Liver (tissue), 8 donors: ENCODE measurements at regions not wholly inside any gene's neighbourhood (a gene's known extent, or its start where the extent isn't known, plus 50 kb on each side); places are given as distances from the start of the nearest gene placed in this dataset.
"Not testable (repeated sequence)": the region's sequence is repeated elsewhere in the genome, so short reads cannot be mapped to it uniquely, and the experiment has no call there.

Source experiments
- DNase-seq: peaks from one replicate; pipeline ENCODE4 v3.0.0-alpha.2; 2017; ENCODE audit warnings: low spot score
- H3K27ac ChIP-seq, 2 donors: one replicate each; pipeline ENCODE4 v1.7.0; 2013; ENCODE audit warnings: inconsistent platforms in 2 of 2, low read length in 2 of 2, control low read depth in 1 of 2, low read depth in 1 of 2, mild to moderate bottlenecking in 1 of 2
- H3K27me3 ChIP-seq, 4 donors: one replicate each; pipeline versions ENCODE4 v1.6.1 to v1.7.0; 2013; ENCODE audit warnings: low read length in 3 of 4, inconsistent platforms in 1 of 4, mild to moderate bottlenecking in 1 of 4, moderate library complexity in 1 of 4; ENCODE audit not compliant: control insufficient read depth in 4 of 4, insufficient read depth in 4 of 4
- H3K36me3 ChIP-seq, 4 donors: one replicate each; pipeline versions ENCODE4 v1.6.1 to v1.7.0; 2013; ENCODE audit warnings: low read length in 3 of 4, mild to moderate bottlenecking in 3 of 4, low read depth in 1 of 4, moderate library complexity in 1 of 4; ENCODE audit not compliant: control insufficient read depth in 4 of 4, insufficient read depth in 3 of 4
- H3K4me1 ChIP-seq, 4 donors: one replicate each; pipeline versions ENCODE4 v1.6.1 to v1.7.0; 2013; ENCODE audit warnings: low read length in 3 of 4, mild to moderate bottlenecking in 3 of 4, moderate library complexity in 1 of 4; ENCODE audit not compliant: control insufficient read depth in 4 of 4, insufficient read depth in 4 of 4
- H3K4me3 ChIP-seq, 3 donors: one replicate each; pipeline versions ENCODE4 v1.6.1 to v1.7.0; 2013; ENCODE audit warnings: low read length in 3 of 3, control low read depth in 1 of 3, low read depth in 1 of 3, mild to moderate bottlenecking in 1 of 3
- H3K9ac ChIP-seq, 2 donors: one replicate each; pipeline ENCODE4 v1.7.0; 2013; ENCODE audit warnings: low read length in 2 of 2, mild to moderate bottlenecking in 2 of 2, moderate library complexity in 2 of 2, control low read depth in 1 of 2, low read depth in 1 of 2
- H3K9me3 ChIP-seq, 4 donors: one replicate each; pipeline versions ENCODE4 v1.6.1 to v1.7.0; 2013; ENCODE audit warnings: low read length in 3 of 4; ENCODE audit not compliant: control insufficient read depth in 4 of 4
- ATF3 ChIP-seq: IDR thresholded peaks from 2 replicates; pipeline ENCODE4 v1.6.1; 2016; ENCODE audit warnings: antibody characterized with exemption
- CTCF ChIP-seq: fragments of 150-350 bp; IDR thresholded peaks from 2 replicates; pipeline ENCODE4 v1.5.1; 2017; ENCODE audit warnings: improper control_type of control experiment, low read depth, low read length; ENCODE audit not compliant: missing input control
- EGR1 ChIP-seq, 2 donors: IDR thresholded peaks; 2 replicates each; pipeline ENCODE4 v1.6.1; 2016 to 2018; ENCODE audit warnings: antibody characterized with exemption in 2 of 2, low read depth in 2 of 2
- FOXA1 ChIP-seq: IDR thresholded peaks from 2 replicates; pipeline ENCODE4 v1.6.1; 2016; ENCODE audit warnings: antibody characterized with exemption
- FOXA2 ChIP-seq: IDR thresholded peaks from 2 replicates; pipeline ENCODE4 v1.6.1; 2016; ENCODE audit warnings: antibody characterized with exemption
- GABPA ChIP-seq, 2 donors: IDR thresholded peaks in 1 of 2; conservative IDR thresholded peaks in 1 of 2; 2 replicates each; pipeline ENCODE4 v1.6.1; 2016; ENCODE audit warnings: antibody characterized with exemption in 2 of 2, mild to moderate bottlenecking in 1 of 2, moderate library complexity in 1 of 2
- HNF4A ChIP-seq, 2 donors: conservative IDR thresholded peaks; 2 replicates each; pipeline ENCODE4 v1.6.1; 2016; ENCODE audit warnings: antibody characterized with exemption in 2 of 2, mild to moderate bottlenecking in 2 of 2
- JUND ChIP-seq, 2 donors: IDR thresholded peaks; 2 replicates each; pipeline ENCODE4 v1.6.1; 2016; ENCODE audit warnings: antibody characterized with exemption in 2 of 2
- MAX ChIP-seq: IDR thresholded peaks from 2 replicates; pipeline ENCODE4 v1.6.1; 2016; ENCODE audit warnings: antibody characterized with exemption
- NR2F2 ChIP-seq: IDR thresholded peaks from 2 replicates; pipeline ENCODE4 v1.6.1; 2016; ENCODE audit warnings: antibody characterized with exemption
- RAD21 ChIP-seq, 2 donors: IDR thresholded peaks; 2 replicates each; pipeline ENCODE4 v1.6.1; 2016; ENCODE audit warnings: antibody characterized with exemption in 2 of 2, mild to moderate bottlenecking in 2 of 2
- REST ChIP-seq: IDR thresholded peaks from 2 replicates; pipeline ENCODE4 v1.6.1; 2016; ENCODE audit warnings: antibody characterized with exemption, mild to moderate bottlenecking
- RXRA ChIP-seq, 2 donors: IDR thresholded peaks; 2 replicates each; pipeline ENCODE4 v1.6.1; 2017 to 2018; ENCODE audit warnings: antibody characterized with exemption in 2 of 2, mild to moderate bottlenecking in 1 of 2
- SP1 ChIP-seq: IDR thresholded peaks from 2 replicates; pipeline ENCODE4 v1.6.1; 2018; ENCODE audit warnings: antibody characterized with exemption, mild to moderate bottlenecking
- TAF1 ChIP-seq: conservative IDR thresholded peaks from 2 replicates; pipeline ENCODE4 v1.6.1; 2016; ENCODE audit warnings: antibody characterized with exemption, mild to moderate bottlenecking
- YY1 ChIP-seq: IDR thresholded peaks from 2 replicates; pipeline ENCODE4 v1.6.1; 2016; ENCODE audit warnings: antibody characterized with exemption, mild to moderate bottlenecking
- ZBTB33 ChIP-seq: IDR thresholded peaks from 2 replicates; pipeline ENCODE4 v1.6.1; 2016; ENCODE audit warnings: antibody characterized with exemption
- WGBS: extraction: QIAGEN DNeasy Blood & Tissue Kit; methylation state at CpG from one replicate; pipeline ENCODE4 v1.1.7; 2013; 5-methylcytosine and 5-hydroxymethylcytosine counted together
- donor health status: healthy.
- donor health status: healthy.
- donor health status: healthy.
- donor health status: healthy.
- donor health status: healthy.

- no peak for TF ChIP-seq EGR1 (IDR thresholded peaks at IDR 0.05; ENCODE audit: low read depth in 2 of 2)
- no peak for TF ChIP-seq TAF1
- TF ChIP-seq ZBTB33 = no peak
- no peak for TF ChIP-seq ATF3
Measured at GRCh38 chr6:100226811-100227210, 232.8 kb upstream of the MCHR2 start.

GRCh38 chr6:100223952-100224351 lies 229.9 kb upstream of the MCHR2 start:
- H3K4me3 ChIP-seq, DNase-seq, H3K27me3 ChIP-seq, H3K27ac ChIP-seq, H3K9me3 ChIP-seq, H3K4me1 ChIP-seq, H3K36me3 ChIP-seq, H3K9ac ChIP-seq: not testable (repeated sequence)
- WGBS = 78% methylated on average over 1 of the region's 1 CpG

More at GRCh38 chr6:100226811-100227210, 232.8 kb upstream of the MCHR2 start:
- H3K4me3 ChIP-seq = no peak overlapping the region
- peaks cover 0 to 8% (median 2%) of the 10 kb centered on the region in 4 donors for H3K4me1 ChIP-seq
- H3K9ac ChIP-seq = no peak overlapping the region
- H3K36me3 ChIP-seq = no peaks in the 10 kb centered on the region
- no peak for DNase-seq
- 44% methylated on average over 3 of the region's 3 CpGs for WGBS
- H3K27ac ChIP-seq = no peak overlapping the region
- H3K9me3 ChIP-seq = no peaks in the 10 kb centered on the region
- no peaks in the 10 kb centered on the region for H3K27me3 ChIP-seq

GRCh38 chr6:100220543-100220942 lies 226.5 kb upstream of the MCHR2 start:
- H3K27me3 ChIP-seq = peaks cover 0 to 2% (median 0%) of the 10 kb centered on the region in 4 donors
- no peaks in the 10 kb centered on the region for H3K9me3 ChIP-seq
- 82% methylated on average over 4 of the region's 4 CpGs for WGBS
- no peak overlapping the region for H3K4me3 ChIP-seq
- no peaks in the 10 kb centered on the region for H3K36me3 ChIP-seq
- H3K4me1 ChIP-seq = no peaks in the 10 kb centered on the region
- no peak for TF ChIP-seq SP1
- no peak for TF ChIP-seq RXRA (IDR thresholded peaks at IDR 0.05)
- no peak for TF ChIP-seq TAF1
- TF ChIP-seq HNF4A (conservative IDR thresholded peaks at IDR 0.05) = no peak
- TF ChIP-seq GABPA (IDR thresholded peaks at IDR 0.05 in 1 of 2, conservative IDR thresholded peaks at IDR 0.05 in 1 of 2) = no peak
- TF ChIP-seq EGR1 (IDR thresholded peaks at IDR 0.05; ENCODE audit: low read depth in 2 of 2) = no peak
- TF ChIP-seq JUND (IDR thresholded peaks at IDR 0.05) = no peak
- TF ChIP-seq NR2F2 = no peak
- TF ChIP-seq MAX = no peak
- no peak for TF ChIP-seq ATF3
- no peak for TF ChIP-seq FOXA1
- TF ChIP-seq YY1 = no peak
- no peak for TF ChIP-seq REST
- no peak for TF ChIP-seq ZBTB33
- TF ChIP-seq CTCF = no peak
- no peak for TF ChIP-seq FOXA2
- TF ChIP-seq RAD21 (IDR thresholded peaks at IDR 0.05) = no peak
- H3K9ac ChIP-seq = no peak overlapping the region
- H3K27ac ChIP-seq = no peak overlapping the region
- DNase-seq = no peak
